AG09309 (cell line): ENCODE measurements at regions not wholly inside any gene's neighbourhood (a gene's known extent, or its start where the extent isn't known, plus 50 kb on each side); places are given as distances from the start of the nearest gene placed in this dataset.
"Not testable (repeated sequence)": the region's sequence is repeated elsewhere in the genome, so short reads cannot be mapped to it uniquely, and the experiment has no call there.

Experiments
- DNase-seq: peaks from one replicate; pipeline ENCODE4 v3.0.0-alpha.2; 2010; ENCODE audit warnings: low read depth
- H3K4me3 ChIP-seq: 2 replicates; pipeline ENCODE4 v1.5.1; 2011; ENCODE audit warnings: mild to moderate bottlenecking, low read depth, low read length, moderate library complexity; ENCODE audit not compliant: control insufficient read depth
- CTCF ChIP-seq: IDR thresholded peaks from 2 replicates; pipeline ENCODE4 v1.5.1; 2011; ENCODE audit warnings: mild to moderate bottlenecking, low read depth, low read length, inconsistent platforms; ENCODE audit not compliant: insufficient read depth, control insufficient read depth; ENCODE audit errors: missing control alignments

- no peak for TF ChIP-seq CTCF
- DNase-seq, result no peak
Measured at GRCh38 chr2:75289771-75290170, 90.5 kb upstream of the TACR1 start.

GRCh38 chr2:75289178-75289577, 89.9 kb upstream of the TACR1 start:
- not testable (repeated sequence) for DNase-seq

More at GRCh38 chr2:75289771-75290170, 90.5 kb upstream of the TACR1 start:
- H3K4me3 ChIP-seq, result no peak overlapping the region

GRCh38 chr2:75288760-75289159, 89.4 kb upstream of the TACR1 start:
- H3K4me3 ChIP-seq, result no peak overlapping the region
- no peak for DNase-seq
- TF ChIP-seq CTCF, result no peak

More at GRCh38 chr2:75289178-75289577, 89.9 kb upstream of the TACR1 start:
- not testable (repeated sequence) for H3K4me3 ChIP-seq

- DNase-seq, result no peak
- no peak overlapping the region for H3K4me3 ChIP-seq
- no peak for TF ChIP-seq CTCF
Measured at GRCh38 chr2:75287624-75288316, 88.5 kb upstream of the TACR1 start.

GRCh38 chr2:75284345-75284744, 85.0 kb upstream of the TACR1 start:
- no peak overlapping the region for H3K4me3 ChIP-seq
- TF ChIP-seq CTCF, result no peak
- no peak for DNase-seq

- H3K4me3 ChIP-seq, result no peak overlapping the region
- DNase-seq, result no peak
- no peak for TF ChIP-seq CTCF
Measured at GRCh38 chr2:75278821-75279379, 79.6 kb upstream of the TACR1 start.

- no peak overlapping the region for H3K4me3 ChIP-seq
- TF ChIP-seq CTCF, result no peak
- no peak for DNase-seq
Measured at GRCh38 chr2:75278314-75278713, 79.0 kb upstream of the TACR1 start.
